SK-N-SH (cell line): ENCODE measurements at regions not wholly inside any gene's neighbourhood (a gene's known extent, or its start where the extent isn't known, plus 50 kb on each side); places are given as distances from the start of the nearest gene placed in this dataset.

Experiments used
- CHD2 ChIP-seq: fragments of 150-350 bp; IDR thresholded peaks from 2 replicates; pipeline ENCODE4 v1.6.1; 2018; ENCODE audit warnings: low read length; ENCODE audit not compliant: partially characterized antibody
- CTCF ChIP-seq: fragments of 200-600 bp; sonication (generic); IDR thresholded peaks from 2 replicates; pipeline ENCODE4 v1.6.1; 2017; ENCODE audit warnings: antibody characterized with exemption, mild to moderate bottlenecking, moderate library complexity
- MAX ChIP-seq: IDR thresholded peaks from 2 replicates; pipeline ENCODE4 v1.4.0; 2012; ENCODE audit warnings: low read depth
- NRF1 ChIP-seq: IDR thresholded peaks from 2 replicates; pipeline ENCODE4 v1.6.1; 2012; ENCODE audit warnings: low read depth, mild to moderate bottlenecking, low read length
- POLR2AphosphoS5 ChIP-seq: IDR thresholded peaks from 2 replicates; pipeline ENCODE4 v1.6.1; 2012; ENCODE audit warnings: low read depth, low read length
- SMC3 ChIP-seq: IDR thresholded peaks from 2 replicates; pipeline ENCODE4 v1.6.1; 2012; ENCODE audit warnings: low read depth, low read length, improper control_type of control experiment
- TF ChIP-seq, protein P1 (sequence below): fragments of 150-350 bp; IDR thresholded peaks from 2 replicates; pipeline ENCODE4 v1.6.1; 2017; ENCODE audit warnings: antibody characterized with exemption, low read length, low read depth, borderline replicate concordance

DNA sequence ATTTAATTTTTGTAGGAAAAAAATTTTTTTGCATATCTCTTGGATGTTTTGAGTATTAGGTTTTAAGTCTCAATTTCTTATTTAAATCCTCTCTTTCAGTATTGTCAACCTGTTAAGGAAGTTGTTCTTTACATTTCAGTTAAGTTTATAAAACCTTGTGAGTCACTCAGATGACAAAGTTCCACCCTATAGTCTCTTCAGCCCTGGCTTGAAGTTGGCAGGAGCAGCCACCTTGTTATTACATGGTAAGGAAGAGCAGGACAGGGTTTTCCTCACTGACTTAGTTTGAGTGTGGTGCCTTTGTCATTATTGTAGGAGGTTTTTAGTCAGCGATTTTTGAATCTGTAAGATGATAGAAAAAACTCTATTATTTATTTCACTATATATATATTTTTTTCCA, 2143.9 kb downstream of the MRPL39 start:
- TF ChIP-seq NRF1: no peak
- TF ChIP-seq MAX: no peak
- TF ChIP-seq, protein P1, sequence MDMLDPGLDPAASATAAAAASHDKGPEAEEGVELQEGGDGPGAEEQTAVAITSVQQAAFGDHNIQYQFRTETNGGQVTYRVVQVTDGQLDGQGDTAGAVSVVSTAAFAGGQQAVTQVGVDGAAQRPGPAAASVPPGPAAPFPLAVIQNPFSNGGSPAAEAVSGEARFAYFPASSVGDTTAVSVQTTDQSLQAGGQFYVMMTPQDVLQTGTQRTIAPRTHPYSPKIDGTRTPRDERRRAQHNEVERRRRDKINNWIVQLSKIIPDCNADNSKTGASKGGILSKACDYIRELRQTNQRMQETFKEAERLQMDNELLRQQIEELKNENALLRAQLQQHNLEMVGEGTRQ: no peak
- TF ChIP-seq CTCF: no peak
- no peak for TF ChIP-seq POLR2AphosphoS5
- no peak for TF ChIP-seq CHD2
- TF ChIP-seq SMC3: no peak
